ENCODE measurements at regions not wholly inside any gene's neighbourhood (a gene's known extent, or its start where the extent isn't known, plus 50 kb on each side); places are given as distances from the start of the nearest gene placed in this dataset.

DNA sequence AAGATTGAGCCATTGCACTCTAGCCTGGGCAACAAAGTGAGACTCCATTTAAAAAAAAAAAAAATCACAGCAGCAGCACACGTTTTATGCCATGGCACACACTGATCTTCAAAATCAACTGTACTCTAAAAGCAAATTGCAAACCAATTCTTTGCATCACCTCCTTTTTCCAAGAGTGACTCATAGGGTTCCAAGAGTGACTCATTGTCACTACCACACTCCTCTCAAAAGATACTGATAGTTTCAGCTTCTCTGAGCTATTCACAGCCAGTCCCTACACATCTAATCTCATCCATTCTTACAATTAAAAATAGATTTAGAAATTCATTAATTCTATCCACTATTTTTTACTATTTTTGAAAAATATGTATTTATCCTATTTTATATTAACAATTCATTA, 1494.9 kb upstream of the AGA start:
- Histone ChIP-seq H3K4me2 (ENCODE audit: low read length) (no peak overlapping the region), H3K36me3 (ENCODE audit: control insufficient read depth in 1 of 2, insufficient read depth in 2 of 2, low read length in 2 of 2) (no peaks in the 10 kb centered on the region), H3K9ac (ENCODE audit: low read length) (no peak overlapping the region), H3K9me2 (ENCODE audit: insufficient read depth) (no peaks in the 10 kb centered on the region), H2AFZ (ENCODE audit: low read depth, low read length, poor library complexity, severe bottlenecking) (no peak overlapping the region), H3K27me3 (ENCODE audit: insufficient read depth, low read length) (no peaks in the 10 kb centered on the region), H3K4me1 (ENCODE audit: control insufficient read depth in 1 of 2, insufficient read depth in 2 of 2, low read length in 2 of 2) (peaks cover 0 to 7% of the 10 kb centered on the region in 2 experiments; a peak in 1 of 4 replicates), H4K20me1 (ENCODE audit: insufficient read depth) (no peaks in the 10 kb centered on the region), H3K79me2 (ENCODE audit: insufficient read depth, low read length) (no peaks in the 10 kb centered on the region), H3K27ac (ENCODE audit: low read depth, low read length) (no peak overlapping the region), H3K9me3 (ENCODE audit: control insufficient read depth in 1 of 2, insufficient read depth in 1 of 2, low read depth in 1 of 2, low read length in 2 of 2) (no peaks in the 10 kb centered on the region), H3K4me3 (replicated peaks in 1 of 2; ENCODE audit: low read depth in 1 of 2, low read length in 2 of 2) (no peak overlapping the region)
- BruUV-seq (replicated peaks): no TSS peak
- ChIA-PET CTCF (no interaction called here), POLR2A (no interaction called here), RAD21 (ENCODE audit: low non-redundant PET in 1 of 2, low total read pairs in 2 of 2, uncharacterized antibody in 2 of 2, unreplicated experiment in 2 of 2) (no interaction called here)
- DNase-seq (ENCODE audit: low read depth, low spot score) (peak; percentile 4), ATAC-seq (no peak)
- intact Hi-C loops (cut with micrococcal nuclease): no loop called here
- TF ChIP-seq CEBPB (IDR thresholded peaks at IDR 0.05; ENCODE audit: low read depth) (0 out of 2 replicates have a peak, but pooled peaks have one; percentile 32), FOSL1 (IDR thresholded peaks at IDR 0.05; ENCODE audit: low read depth) (peak; percentile 79), SIN3A (IDR thresholded peaks at IDR 0.05; ENCODE audit: low read depth) (no peak), SRF (IDR thresholded peaks at IDR 0.05; ENCODE audit: low read depth) (no peak), JUND (IDR thresholded peaks at IDR 0.05) (peak; percentile 52), SP1 (IDR thresholded peaks at IDR 0.05; ENCODE audit: low read depth) (peak; percentile 19; the same call in 1 of the 2 replicates)
- TF ChIP-seq, protein P1, sequence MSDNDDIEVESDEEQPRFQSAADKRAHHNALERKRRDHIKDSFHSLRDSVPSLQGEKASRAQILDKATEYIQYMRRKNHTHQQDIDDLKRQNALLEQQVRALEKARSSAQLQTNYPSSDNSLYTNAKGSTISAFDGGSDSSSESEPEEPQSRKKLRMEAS (IDR thresholded peaks at IDR 0.05): no peak

DNA sequence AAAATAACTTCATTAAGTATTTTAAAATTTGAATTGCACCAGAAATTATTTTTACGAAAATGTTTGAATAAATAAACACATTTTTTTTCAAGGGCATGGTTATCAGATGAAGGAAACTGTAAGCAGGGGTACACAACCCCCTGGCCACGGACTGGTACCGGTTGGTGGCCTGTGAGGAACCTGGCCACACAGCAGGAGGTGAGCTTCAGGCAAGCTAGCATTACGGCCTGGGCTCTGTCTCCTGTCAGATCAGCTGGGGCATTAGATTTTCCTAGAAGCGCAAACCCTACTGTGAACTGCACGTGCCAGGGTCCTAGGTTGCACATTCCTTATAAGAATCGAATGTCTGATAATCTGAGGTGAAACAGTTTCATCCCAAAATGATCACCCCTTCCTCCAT, 1499.7 kb upstream of the AGA start:
- CTCF ChIA-PET: no interaction called here
- no peak for DNase-seq (ENCODE audit: low read depth, low spot score)

More for the DNA sequence above, 1499.7 kb upstream of the AGA start:
- no peak for TF ChIP-seq EGR1 (IDR thresholded peaks at IDR 0.05; ENCODE audit: low read depth)
- no peak for TF ChIP-seq ELF1 (IDR thresholded peaks at IDR 0.05; ENCODE audit: borderline replicate concordance, low read depth)
- TF ChIP-seq, protein P2, sequence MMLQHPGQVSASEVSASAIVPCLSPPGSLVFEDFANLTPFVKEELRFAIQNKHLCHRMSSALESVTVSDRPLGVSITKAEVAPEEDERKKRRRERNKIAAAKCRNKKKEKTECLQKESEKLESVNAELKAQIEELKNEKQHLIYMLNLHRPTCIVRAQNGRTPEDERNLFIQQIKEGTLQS (IDR thresholded peaks at IDR 0.05): no peak
- TF ChIP-seq EZH2 (IDR thresholded peaks at IDR 0.05): no peak
- TF ChIP-seq CEBPB (IDR thresholded peaks at IDR 0.05; ENCODE audit: low read depth): no peak
- TF ChIP-seq POLR2AphosphoS5 (IDR thresholded peaks at IDR 0.05; ENCODE audit: low read depth, low read length): no peak
- no TSS peak for BruUV-seq (replicated peaks)
- Histone ChIP-seq H3K27ac (ENCODE audit: low read depth, low read length) (no peak overlapping the region), H3K79me2 (ENCODE audit: insufficient read depth, low read length) (no peaks in the 10 kb centered on the region), H3K4me3 (replicated peaks in 1 of 2; ENCODE audit: low read depth in 1 of 2, low read length in 2 of 2) (no peak overlapping the region), H3K4me1 (ENCODE audit: control insufficient read depth in 1 of 2, insufficient read depth in 2 of 2, low read length in 2 of 2) (peaks cover 0 to 6% of the 10 kb centered on the region in 2 experiments; a peak in 1 of 4 replicates), H3K9ac (ENCODE audit: low read length) (no peak overlapping the region), H3K36me3 (ENCODE audit: control insufficient read depth in 1 of 2, insufficient read depth in 2 of 2, low read length in 2 of 2) (no peaks in the 10 kb centered on the region), H3K27me3 (ENCODE audit: insufficient read depth, low read length) (no peaks in the 10 kb centered on the region), H3K9me2 (ENCODE audit: insufficient read depth) (no peaks in the 10 kb centered on the region), H3K4me2 (ENCODE audit: low read length) (no peak overlapping the region), H3K9me3 (ENCODE audit: control insufficient read depth in 1 of 2, insufficient read depth in 1 of 2, low read depth in 1 of 2, low read length in 2 of 2) (no peaks in the 10 kb centered on the region), H2AFZ (ENCODE audit: low read depth, low read length, poor library complexity, severe bottlenecking) (no peak overlapping the region), H4K20me1 (ENCODE audit: insufficient read depth) (no peaks in the 10 kb centered on the region)
- ATAC-seq: no peak
- intact Hi-C loops (cut with micrococcal nuclease): no loop called here
- POLR2A ChIA-PET: no interaction called here
- RAD21 ChIA-PET (ENCODE audit: low non-redundant PET in 1 of 2, low total read pairs in 2 of 2, uncharacterized antibody in 2 of 2, unreplicated experiment in 2 of 2): no interaction called here

Measured in HCT116 (cell line).